Activated CD8-positive, alpha-beta memory T cell treated with anti-CD3 and anti-CD28 coated beads for 4 hours (primary cell): ENCODE measurements at regions not wholly inside any gene's neighbourhood (a gene's known extent, or its start where the extent isn't known, plus 50 kb on each side); places are given as distances from the start of the nearest gene placed in this dataset.

Experiments
- DNase-seq, 2 donors: peaks; one replicate each; pipeline ENCODE4 v3.0.0-alpha.2; 2020; ENCODE audit warnings: low read depth in 2 of 2

DNA sequence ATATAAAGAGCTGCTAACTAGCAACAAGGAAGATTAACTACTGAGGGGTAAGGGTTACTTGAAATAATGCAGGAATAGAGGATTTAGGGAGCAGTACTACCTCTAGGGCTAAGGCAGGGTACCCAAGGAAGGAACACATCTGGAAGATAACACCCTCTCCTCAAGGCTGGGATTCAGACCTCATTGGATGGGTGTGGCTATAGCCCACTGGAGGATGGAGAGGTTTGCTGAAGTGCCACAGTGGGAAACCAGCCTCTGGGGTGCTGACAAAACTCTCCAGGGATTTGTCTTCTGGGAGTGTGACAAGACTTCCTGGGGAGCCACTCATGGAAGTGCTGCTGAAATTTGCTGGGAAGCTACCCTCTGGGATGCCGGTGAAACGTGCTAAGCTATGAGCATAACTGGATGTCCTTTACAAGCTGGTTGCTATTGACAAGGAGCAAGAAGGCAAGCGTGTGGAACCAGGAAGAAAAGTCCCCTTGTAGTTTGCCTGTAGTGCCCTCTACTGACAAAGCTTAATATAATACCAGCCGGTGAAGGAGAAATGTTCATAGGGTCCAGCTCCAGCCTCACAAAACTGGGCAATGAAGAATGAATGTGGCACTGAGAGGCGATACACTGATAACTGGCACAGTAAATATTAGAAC, 122.8 kb upstream of the USP24 start:
- DNase-seq = no peak

GRCh38 chr1:55334797-55335196, 119.6 kb upstream of the USP24 start:
- no peak for DNase-seq

GRCh38 chr1:55334160-55334559, 119.0 kb upstream of the USP24 start:
- DNase-seq = no peak

GRCh38 chr1:55333461-55333860, 118.3 kb upstream of the USP24 start:
- DNase-seq = no peak

- no peak for DNase-seq
These were observed 116.2 kb upstream of the USP24 start for GRCh38 chr1:55331351-55331750.

GRCh38 chr1:55329808-55330432, 114.8 kb upstream of the USP24 start:
- no peak for DNase-seq

DNA sequence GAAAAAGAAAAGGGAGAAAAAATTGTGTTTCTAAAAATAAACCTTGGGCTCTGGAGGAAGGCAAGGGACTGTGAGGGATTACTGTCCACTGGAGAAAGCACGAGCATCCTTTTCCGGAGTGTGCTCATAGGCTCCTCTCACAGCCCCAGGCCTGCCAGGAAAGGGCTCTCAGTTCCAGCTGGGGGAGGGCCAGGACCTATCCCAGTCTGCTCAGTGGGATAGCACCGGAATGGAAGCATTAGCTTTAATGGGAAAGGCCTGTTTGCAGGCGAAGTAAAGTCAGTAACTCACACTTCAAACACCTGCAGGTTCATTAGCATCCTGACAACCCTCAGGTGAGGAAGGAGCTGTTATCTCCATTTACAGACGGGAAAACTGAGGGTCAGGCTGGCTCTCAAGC, 113.9 kb upstream of the USP24 start:
- DNase-seq = no peak

- no peak for DNase-seq
These were observed 111.5 kb upstream of the USP24 start for GRCh38 chr1:55326496-55327243.

DNA sequence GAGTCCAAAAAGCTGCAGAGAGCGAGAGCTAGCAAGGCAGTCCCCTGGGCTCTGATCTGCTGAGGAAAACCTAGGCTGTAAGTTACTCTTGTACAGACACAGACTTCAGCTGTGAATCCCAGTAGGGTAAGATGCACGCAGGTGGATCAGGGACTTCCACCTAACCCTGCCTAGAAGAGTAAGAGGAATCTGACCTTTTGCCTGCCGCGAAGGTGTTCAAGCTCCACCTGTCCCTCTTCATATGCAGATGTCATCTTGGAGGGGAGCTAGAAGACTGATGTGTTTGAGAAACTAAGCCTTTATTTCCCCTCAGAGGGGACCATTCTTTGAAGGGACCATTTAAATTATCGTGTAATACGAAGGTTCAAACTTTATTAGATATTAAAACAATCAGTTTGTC, 108.6 kb upstream of the USP24 start:
- DNase-seq = no peak

- DNase-seq = no peak
These were observed 107.7 kb upstream of the USP24 start for GRCh38 chr1:55322842-55323241.

DNA sequence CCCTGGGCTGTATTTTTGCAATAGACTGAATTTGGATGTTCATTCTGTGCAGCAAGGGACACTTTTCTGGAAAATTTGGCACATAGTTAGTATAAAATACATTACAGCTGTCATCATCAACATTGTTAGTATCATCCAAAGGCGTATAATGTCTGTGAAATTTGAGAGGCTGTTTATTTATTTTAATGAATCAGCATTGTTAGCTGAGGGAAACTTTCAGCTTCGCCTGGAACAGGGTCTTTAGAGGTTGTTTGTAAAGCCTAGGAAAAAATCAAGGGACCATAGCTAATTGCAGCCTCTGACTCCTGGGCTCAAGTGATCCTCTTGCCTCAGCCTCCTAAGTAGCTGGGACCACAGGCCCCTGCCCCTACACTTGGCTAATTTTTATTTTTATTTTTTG, 106.8 kb upstream of the USP24 start:
- no peak for DNase-seq

DNA sequence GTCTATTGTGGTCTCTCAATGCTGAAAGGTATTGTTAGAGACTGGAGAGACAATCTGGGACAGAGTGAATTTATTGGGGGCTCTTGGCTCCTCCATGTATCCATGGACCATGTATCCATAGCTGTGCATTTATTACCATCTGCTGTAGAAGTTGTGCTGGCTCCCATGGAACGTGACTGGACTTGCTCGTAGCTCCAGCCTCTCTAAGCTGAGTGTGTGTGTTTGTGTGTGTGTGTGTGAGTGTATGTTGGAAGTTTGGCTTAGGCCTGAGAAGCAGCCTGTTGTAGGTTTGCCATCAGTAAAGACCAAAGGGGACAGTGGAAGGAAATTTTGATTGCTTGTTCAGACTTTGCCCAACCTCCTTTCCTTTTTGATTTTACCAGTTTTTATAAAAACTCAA, 105.7 kb upstream of the USP24 start:
- no peak for DNase-seq

DNA sequence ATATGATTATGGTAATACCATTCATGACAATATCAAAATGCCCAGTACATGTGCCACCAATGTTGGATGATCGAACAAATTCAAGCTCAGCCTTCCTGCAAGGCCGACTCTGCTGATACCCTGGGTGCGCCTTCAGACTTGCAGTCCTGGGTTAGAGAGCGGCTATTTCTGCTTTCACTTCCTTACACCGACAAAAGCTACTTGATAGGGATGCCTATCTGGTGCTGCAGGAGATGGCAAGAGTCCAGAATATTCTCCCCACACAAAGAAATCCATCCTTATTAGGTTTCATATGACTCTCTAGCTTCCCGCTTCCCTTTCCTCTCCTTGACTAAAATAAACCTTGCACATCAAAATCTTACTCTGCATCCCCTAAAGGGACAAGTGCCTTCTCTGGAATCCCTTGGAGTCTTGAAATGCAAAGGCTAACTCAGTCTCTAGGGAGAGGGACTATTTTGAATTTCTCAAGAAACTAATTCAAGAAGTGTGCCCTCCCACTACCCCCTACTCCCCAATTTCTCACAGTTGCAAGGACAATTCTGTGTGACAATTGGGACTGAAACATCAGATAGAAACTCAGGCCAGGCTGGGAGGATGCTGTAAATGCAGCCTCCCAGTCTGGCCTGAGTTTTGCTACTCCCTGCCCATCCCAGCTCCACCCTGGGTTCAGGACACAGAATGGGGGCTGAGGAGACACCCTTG, 103.1 kb upstream of the USP24 start:
- no peak for DNase-seq

GRCh38 chr1:55317673-55318072, 102.5 kb upstream of the USP24 start:
- no peak for DNase-seq

GRCh38 chr1:55316947-55317662, 101.9 kb upstream of the USP24 start:
- no peak for DNase-seq

- no peak for DNase-seq
These were observed 101.3 kb upstream of the USP24 start for GRCh38 chr1:55316502-55316901.

DNA sequence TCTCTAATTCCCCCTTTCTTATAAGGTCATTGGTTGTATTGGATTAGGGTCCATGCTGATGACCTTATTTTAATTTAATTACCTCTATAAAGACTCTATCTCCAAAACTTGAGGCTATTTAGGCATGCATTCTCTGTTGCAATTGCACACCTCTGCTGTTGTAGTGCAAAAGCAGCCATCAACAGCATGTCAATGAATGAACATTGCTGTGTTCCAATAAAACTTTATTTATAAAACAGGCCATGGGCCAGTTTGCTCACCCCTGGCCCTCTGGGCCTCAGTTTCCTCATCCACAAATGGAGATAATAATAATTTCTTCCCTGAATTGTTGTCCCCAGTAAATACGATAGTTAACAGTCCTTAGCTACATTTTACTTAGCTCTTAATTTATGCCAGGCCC, 100.4 kb upstream of the USP24 start:
- no peak for DNase-seq

- no peak for DNase-seq
These were observed 99.6 kb upstream of the USP24 start for GRCh38 chr1:55314740-55315139.

DNA sequence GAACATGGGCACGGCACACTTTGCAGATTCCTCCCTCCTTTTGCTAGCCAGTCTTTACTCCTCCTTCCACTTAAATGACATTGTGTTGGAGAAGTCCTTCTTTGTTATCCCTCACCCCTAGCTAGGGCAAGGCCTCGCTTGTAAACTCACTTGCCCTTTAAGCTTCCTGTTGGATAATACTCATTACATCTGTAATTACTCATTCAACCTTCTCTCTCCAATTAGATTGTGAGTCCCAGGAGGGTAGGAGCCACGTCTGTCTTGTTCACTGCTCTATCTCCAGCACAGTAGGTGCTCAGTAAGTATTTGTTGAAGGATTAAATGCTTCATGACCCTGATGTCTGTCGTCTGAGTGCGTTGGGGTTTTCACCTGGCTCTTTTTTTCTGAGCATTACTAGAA, 98.7 kb upstream of the USP24 start:
- no peak for DNase-seq

DNA sequence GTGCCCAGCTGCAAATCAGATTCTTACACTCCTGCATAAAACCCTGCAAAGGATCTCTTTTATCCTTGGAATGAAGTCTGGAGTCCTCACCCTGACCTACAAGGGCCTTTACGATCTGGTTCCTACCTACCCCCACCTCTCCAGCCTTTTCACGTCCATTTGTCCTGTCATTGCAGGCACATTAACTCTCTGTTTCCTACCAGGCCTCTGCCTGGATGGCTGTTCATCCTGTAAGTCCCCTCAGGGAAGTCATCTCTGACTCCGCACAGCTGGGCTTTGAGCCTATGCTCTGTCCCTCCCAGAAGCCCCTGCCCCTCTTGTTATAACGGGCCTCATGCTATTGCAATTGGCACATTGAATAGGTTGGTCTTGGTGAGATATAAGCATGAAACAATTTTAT, 96.8 kb upstream of the USP24 start:
- no peak for DNase-seq

GRCh38 chr1:55311057-55311641, 96.0 kb upstream of the USP24 start:
- no peak for DNase-seq
